H1 (cell line): ENCODE measurements at regions not wholly inside any gene's neighbourhood (a gene's known extent, or its start where the extent isn't known, plus 50 kb on each side); places are given as distances from the start of the nearest gene placed in this dataset.

Experiments used
- CTCF ChIA-PET: fragments of 300-600 bp; sonication (Branson Sonifier 250); formaldehyde crosslinking; loops from one replicate; lab custom pipeline; 2021; ENCODE audit not compliant: partially characterized antibody; lab: Charles Lee
- POLR2A ChIA-PET: fragments of 300-600 bp; sonication (Branson Sonifier 250); formaldehyde crosslinking; loops from one replicate; lab custom pipeline; 2021; ENCODE audit warnings: inconsistent platforms; ENCODE audit not compliant: partially characterized antibody; lab: Charles Lee
- DNase-seq, 2 experiments: peaks; one replicate each; pipeline versions ENCODE4 v3.0.0 to v3.0.0-alpha.2; 2010 to 2022; ENCODE audit warnings: low spot score in 2 of 2, low read depth in 1 of 2, mixed read lengths in 1 of 2
- FAIRE-seq: peaks from 2 replicates; lab custom pipeline; 2011; peaks lifted over from hg19 to GRCh38; lab: Jason Lieb, UNC
- H2AFZ ChIP-seq: 2 replicates; pipeline ENCODE4 v1.8.1; 2012; ENCODE audit warnings: low read length, inconsistent platforms
- H2AK5ac ChIP-seq: 2 replicates; pipeline ENCODE4 v1.6.1; 2013; ENCODE audit warnings: low read depth, low read length
- H2BK120ac ChIP-seq: replicated peaks from 2 replicates; pipeline ENCODE3; 2013; ENCODE audit warnings: low read depth, low read length, inconsistent platforms
- H2BK12ac ChIP-seq: 2 replicates; pipeline ENCODE4 v1.6.1; 2013; ENCODE audit warnings: low read depth, low read length
- H2BK15ac ChIP-seq: 2 replicates; pipeline ENCODE4 v1.6.1; 2013; ENCODE audit warnings: low read length
- H2BK20ac ChIP-seq: 2 replicates; pipeline ENCODE4 v1.6.1; 2013; ENCODE audit warnings: low read length
- H2BK5ac ChIP-seq: 2 replicates; pipeline ENCODE4 v1.6.1; 2013; ENCODE audit warnings: low read depth, low read length
- H3K14ac ChIP-seq: 2 replicates; pipeline ENCODE4 v1.6.1; 2013; ENCODE audit warnings: inconsistent platforms; ENCODE audit not compliant: insufficient read length
- H3K18ac ChIP-seq: 2 replicates; pipeline ENCODE4 v1.6.1; 2013; ENCODE audit warnings: low read length; ENCODE audit errors: extremely low read depth
- H3K23ac ChIP-seq: 2 replicates; pipeline ENCODE4 v1.6.1; 2013; ENCODE audit warnings: inconsistent platforms; ENCODE audit not compliant: insufficient read length
- H3K23me2 ChIP-seq: 2 replicates; pipeline ENCODE4 v1.6.1; 2013; ENCODE audit warnings: low read depth, low read length
- H3K27ac ChIP-seq: 2 replicates; pipeline ENCODE4 v1.6.1; 2011; ENCODE audit warnings: low read depth, low read length, inconsistent platforms
- H3K27me3 ChIP-seq, 4 experiments: replicated peaks in 1 of 4; 1 replicate in 1 of 4; 2 replicates in 3 of 4; pipeline versions ENCODE4 v1.6.1 to v1.8.1; 2011 to 2013; ENCODE audit warnings: low read length in 3 of 4, mild to moderate bottlenecking in 3 of 4, inconsistent platforms in 2 of 4, mixed read lengths in 2 of 4, moderate library complexity in 1 of 4; ENCODE audit not compliant: control insufficient read depth in 3 of 4, insufficient read depth in 3 of 4; ENCODE audit errors: extremely low read depth in 1 of 4
- H3K36me3 ChIP-seq, 4 experiments: 2 replicates each; pipeline versions ENCODE4 v1.6.1 to v1.8.1; 2011 to 2013; ENCODE audit warnings: mild to moderate bottlenecking in 4 of 4, low read length in 3 of 4, moderate library complexity in 2 of 4, control low read depth in 1 of 4, inconsistent platforms in 1 of 4; ENCODE audit not compliant: insufficient read depth in 4 of 4, control insufficient read depth in 2 of 4
- H3K4ac ChIP-seq: replicated peaks from 2 replicates; pipeline ENCODE3; 2013; ENCODE audit warnings: low read length, low read depth, mixed read lengths, inconsistent platforms; ENCODE audit not compliant: insufficient read length
- H3K4me1 ChIP-seq, 4 experiments: replicated peaks in 1 of 4; 1 replicate in 1 of 4; 2 replicates in 3 of 4; pipeline versions ENCODE4 v1.6.1 to v1.8.1; 2011 to 2013; ENCODE audit warnings: low read length in 3 of 4, inconsistent platforms in 2 of 4, mixed read lengths in 1 of 4; ENCODE audit not compliant: insufficient read depth in 4 of 4, control insufficient read depth in 3 of 4
- H3K4me2 ChIP-seq, 2 experiments: 2 replicates each; pipeline versions ENCODE4 v1.6.1 to v1.8.1; 2011 to 2013; ENCODE audit warnings: low read depth in 2 of 2, low read length in 2 of 2, control low read depth in 1 of 2, inconsistent platforms in 1 of 2, mild to moderate bottlenecking in 1 of 2; ENCODE audit not compliant: insufficient read depth in 1 of 2
- H3K4me3 ChIP-seq, 4 experiments: fragments of 200-600, 300-600 bp in 1 of 4; sonication (generic), shearing (Covaris generic), sonication (Bioruptor Twin) in 1 of 4; 2 replicates each; pipeline versions ENCODE4 v1.5.1 to v1.8.1; 2011 to 2016; ENCODE audit warnings: low read length in 4 of 4, low read depth in 3 of 4, control low read depth in 2 of 4, inconsistent platforms in 2 of 4, mild to moderate bottlenecking in 2 of 4, mixed read lengths in 1 of 4, moderate library complexity in 1 of 4; ENCODE audit not compliant: insufficient read depth in 2 of 4; ENCODE audit errors: extremely low read depth in 1 of 4
- H3K56ac ChIP-seq: replicated peaks from 2 replicates; pipeline ENCODE3; 2013; ENCODE audit warnings: low read depth, mild to moderate bottlenecking, mixed read lengths, low read length, inconsistent platforms; ENCODE audit not compliant: insufficient read length
- H3K79me1 ChIP-seq: 2 replicates; pipeline ENCODE4 v1.6.1; 2013; ENCODE audit warnings: low read depth, low read length, control low read depth
- H3K79me2 ChIP-seq, 2 experiments: 2 replicates each; pipeline versions ENCODE4 v1.6.1 to v1.8.1; 2012 to 2013; ENCODE audit warnings: low read length in 2 of 2, mild to moderate bottlenecking in 2 of 2, inconsistent platforms in 1 of 2; ENCODE audit not compliant: insufficient read depth in 2 of 2, control insufficient read depth in 1 of 2
- H3K9ac ChIP-seq, 4 experiments: replicated peaks in 1 of 4; 1 replicate in 1 of 4; 2 replicates in 3 of 4; pipeline versions ENCODE4 v1.6.1 to v1.8.1; 2011 to 2013; ENCODE audit warnings: low read depth in 3 of 4, low read length in 3 of 4, control low read depth in 2 of 4, mild to moderate bottlenecking in 2 of 4, moderate library complexity in 2 of 4, inconsistent platforms in 1 of 4; ENCODE audit errors: extremely low read depth in 1 of 4
- H3K9me3 ChIP-seq, 2 experiments: 2 replicates each; pipeline versions ENCODE4 v1.6.1 to v1.8.1; 2012 to 2013; ENCODE audit warnings: mild to moderate bottlenecking in 2 of 2, moderate library complexity in 2 of 2, control low read depth in 1 of 2, inconsistent platforms in 1 of 2, low read depth in 1 of 2, low read length in 1 of 2, mixed read lengths in 1 of 2; ENCODE audit not compliant: insufficient read depth in 2 of 2
- H4K20me1 ChIP-seq, 2 experiments: replicated peaks in 1 of 2; 2 replicates each; pipeline versions ENCODE3 to v1.8.1; 2011 to 2013; ENCODE audit warnings: inconsistent platforms in 2 of 2, low read length in 2 of 2, mild to moderate bottlenecking in 1 of 2; ENCODE audit not compliant: insufficient read depth in 2 of 2, control insufficient read depth in 1 of 2
- H4K5ac ChIP-seq: 2 replicates; pipeline ENCODE4 v1.6.1; 2013; ENCODE audit warnings: low read length, low read depth, mixed read lengths, inconsistent platforms; ENCODE audit not compliant: insufficient read length
- H4K8ac ChIP-seq: 2 replicates; pipeline ENCODE4 v1.8.0; 2013; ENCODE audit warnings: mild to moderate bottlenecking, moderate library complexity, low read length, inconsistent platforms; ENCODE audit not compliant: insufficient read depth; ENCODE audit errors: extremely low read depth
- H4K91ac ChIP-seq: replicated peaks from 2 replicates; pipeline ENCODE3; 2013; ENCODE audit warnings: low read length, mixed read lengths, inconsistent platforms; ENCODE audit not compliant: insufficient read length
- ATF3 ChIP-seq: IDR thresholded peaks from 2 replicates; pipeline ENCODE4 v1.6.1; 2011; ENCODE audit warnings: low read depth, mild to moderate bottlenecking, low read length; ENCODE audit not compliant: insufficient read depth
- BRCA1 ChIP-seq: IDR thresholded peaks from 2 replicates; pipeline ENCODE4 v1.6.1; 2012; ENCODE audit warnings: low read depth, low read length, improper control_type of control experiment
- CBX5 ChIP-seq: fragments of 300-800, 300-1000 bp; sonication (generic); IDR thresholded peaks from 2 replicates; pipeline ENCODE4 v1.7.1; 2016; ENCODE audit warnings: antibody characterized with exemption, low read length, low read depth
- KDM1A ChIP-seq: fragments of 200-600, 300-600 bp; sonication (generic); IDR thresholded peaks from 2 replicates; pipeline ENCODE4 v1.7.1; 2016; ENCODE audit warnings: mild to moderate bottlenecking, low read length, borderline replicate concordance
- KDM4A ChIP-seq: IDR thresholded peaks from one replicate; pipeline ENCODE4 v1.7.1; 2012; ENCODE audit warnings: low read depth, mild to moderate bottlenecking, moderate library complexity, low read length, inconsistent platforms; ENCODE audit not compliant: severe bottlenecking
- KDM5A ChIP-seq: fragments of 200-600 bp; IDR thresholded peaks from 2 replicates; pipeline ENCODE4 v1.7.1; 2012; ENCODE audit warnings: mild to moderate bottlenecking, low read length, inconsistent platforms, mixed read lengths
- POLR2A ChIP-seq, 2 experiments: IDR thresholded peaks; 1 replicate in 1 of 2; 2 replicates in 1 of 2; pipeline ENCODE4 v1.6.1; 2011; ENCODE audit warnings: low read depth in 2 of 2, low read length in 2 of 2, mild to moderate bottlenecking in 2 of 2; ENCODE audit errors: control extremely low read depth in 1 of 2
- RAD21 ChIP-seq, 2 experiments: IDR thresholded peaks in 1 of 2; conservative IDR thresholded peaks in 1 of 2; 2 replicates each; pipeline ENCODE4 v1.6.1; 2011; ENCODE audit warnings: low read depth in 2 of 2, low read length in 2 of 2, improper control_type of control experiment in 1 of 2, inconsistent platforms in 1 of 2, mild to moderate bottlenecking in 1 of 2, moderate library complexity in 1 of 2
- RNF2 ChIP-seq: fragments of 200-900, 300-1000 bp; sonication (generic); IDR thresholded peaks from 2 replicates; pipeline ENCODE4 v1.7.1; 2016; ENCODE audit warnings: borderline replicate concordance, low read depth, mild to moderate bottlenecking, antibody characterized with exemption, low read length; ENCODE audit not compliant: poor library complexity, severe bottlenecking; ENCODE audit errors: missing control alignments
- SIN3A ChIP-seq, 2 experiments: IDR thresholded peaks in 1 of 2; conservative IDR thresholded peaks in 1 of 2; 2 replicates each; pipeline ENCODE4 v1.6.1; 2011 to 2012; ENCODE audit warnings: low read length in 2 of 2, improper control_type of control experiment in 1 of 2, low read depth in 1 of 2, mild to moderate bottlenecking in 1 of 2
- SP1 ChIP-seq: IDR thresholded peaks from 2 replicates; pipeline ENCODE4 v1.6.1; 2011; ENCODE audit warnings: low read depth, low read length
- SP2 ChIP-seq: IDR thresholded peaks from 2 replicates; pipeline ENCODE4 v1.6.1; 2012; ENCODE audit warnings: mild to moderate bottlenecking, low read length, inconsistent platforms
- SUZ12 ChIP-seq: fragments of 200-600 bp; sonication (generic); IDR thresholded peaks from 2 replicates; pipeline ENCODE4 v1.6.1; 2012; ENCODE audit warnings: mild to moderate bottlenecking, inconsistent platforms, low read length, moderate library complexity, mixed read lengths
- TBP ChIP-seq: IDR thresholded peaks from 2 replicates; pipeline ENCODE4 v1.6.1; 2011; ENCODE audit warnings: low read depth, low read length, improper control_type of control experiment
- TCF12 ChIP-seq: IDR thresholded peaks from 2 replicates; pipeline ENCODE4 v1.6.1; 2011; ENCODE audit warnings: low read depth, mild to moderate bottlenecking, low read length

GRCh38 chr9:13411791-13412190, 132.3 kb upstream of the MPDZ start:
- Histone ChIP-seq H3K27me3 (no peaks in the 10 kb centered on the region), H4K20me1 (no peaks in the 10 kb centered on the region), H3K14ac (no peak overlapping the region), H3K27ac (no peak overlapping the region), H3K23me2 (no peaks in the 10 kb centered on the region), H3K56ac (no peak overlapping the region), H3K4me2 (no peak overlapping the region), H3K4me1 (no peaks in the 10 kb centered on the region), H3K18ac (no peak overlapping the region), H2AFZ (no peak overlapping the region), H3K4ac (no peak overlapping the region), H4K8ac (no peak overlapping the region), H2BK120ac (no peak overlapping the region), H3K9ac (no peak overlapping the region), H2BK12ac (no peak overlapping the region), H2BK20ac (no peak overlapping the region), H4K91ac (no peak overlapping the region), H4K5ac (no peak overlapping the region), H2AK5ac (no peak overlapping the region), H3K23ac (peak overlapping the region; percentile 47), H3K79me2 (no peaks in the 10 kb centered on the region), H3K9me3 (no peaks in the 10 kb centered on the region), H3K4me3 (no peak overlapping the region), H3K79me1 (no peaks in the 10 kb centered on the region), H2BK15ac (no peak overlapping the region), H3K36me3 (no peaks in the 10 kb centered on the region), H2BK5ac (no peak overlapping the region)
- FAIRE-seq (no peak), DNase-seq (no peak)
- CTCF ChIA-PET: interaction anchor here (1.1 kb wide), 1 partner anchor 34 kb away, joined by 3 read pairs; no protein-coding TSS in a partner anchor
- TF ChIP-seq SIN3A (conservative IDR thresholded peaks at IDR 0.05 in 1 of 2, IDR thresholded peaks at IDR 0.05 in 1 of 2; ENCODE audit: low read depth in 1 of 2, low read length in 2 of 2): no peak
- TF ChIP-seq KDM4A: no peak
- TF ChIP-seq SUZ12: no peak
- no peak for TF ChIP-seq POLR2A (IDR thresholded peaks at IDR 0.05; ENCODE audit: control extremely low read depth in 1 of 2, low read depth in 2 of 2, low read length in 2 of 2)
- no peak for TF ChIP-seq TCF12
- no peak for TF ChIP-seq SP1
- TF ChIP-seq KDM1A: no peak
- TF ChIP-seq CBX5: no peak
- no peak for TF ChIP-seq ATF3
- TF ChIP-seq BRCA1: no peak
- no peak for TF ChIP-seq TBP
- TF ChIP-seq SP2: no peak
- TF ChIP-seq KDM5A: no peak
- TF ChIP-seq RAD21 (IDR thresholded peaks at IDR 0.05 in 1 of 2, conservative IDR thresholded peaks at IDR 0.05 in 1 of 2; ENCODE audit: low read depth in 2 of 2, low read length in 2 of 2): no peak
- TF ChIP-seq RNF2: no peak
- POLR2A ChIA-PET: no interaction called here
